ENCODE measurements at regions not wholly inside any gene's neighbourhood (a gene's known extent, or its start where the extent isn't known, plus 50 kb on each side); places are given as distances from the start of the nearest gene placed in this dataset.

DNA sequence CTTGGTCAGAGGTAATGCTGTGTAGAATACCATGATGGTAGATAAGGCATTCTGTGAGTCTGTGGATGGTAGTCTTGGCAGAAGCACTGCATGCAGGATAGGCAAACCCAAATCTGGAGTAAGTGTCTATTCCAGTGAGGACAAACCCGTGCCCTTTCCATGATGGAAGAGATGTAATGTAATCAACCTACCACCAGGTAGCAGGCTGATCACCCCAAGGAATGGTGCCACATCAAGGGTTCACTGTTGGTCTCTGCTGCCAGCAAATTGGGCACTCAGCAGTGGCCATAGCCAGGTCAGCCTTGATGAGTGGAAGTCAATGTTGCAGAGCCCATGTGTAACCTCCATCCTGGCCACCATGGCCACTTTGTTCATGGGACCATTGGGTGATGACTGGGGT, 155.0 kb downstream of the RAP2A start:
- intact Hi-C loops (cut with DNase I) = no loop called here
- Histone ChIP-seq H3K27ac (ENCODE audit: low read depth in 2 of 2, low read length in 2 of 2) (no peak overlapping the region), H3K9me3 (ENCODE audit: control insufficient read depth in 2 of 3, insufficient read depth in 1 of 3, low read length in 3 of 3) (no peaks in the 10 kb centered on the region), H3K9ac (ENCODE audit: low read length in 3 of 3) (no peak overlapping the region), H3K27me3 (ENCODE audit: control insufficient read depth, insufficient read depth, low read length) (no peaks in the 10 kb centered on the region), H3K4me3 (ENCODE audit: low read length in 3 of 3) (no peak overlapping the region), H3K4me1 (ENCODE audit: control insufficient read depth in 2 of 3, insufficient read depth in 2 of 3, low read depth in 1 of 3, low read length in 3 of 3) (peaks cover 0 to 11% (median 0%) of the 10 kb centered on the region in 3 donors), H3K36me3 (ENCODE audit: control insufficient read depth in 2 of 3, insufficient read depth in 3 of 3, low read length in 3 of 3) (no peaks in the 10 kb centered on the region)
- TF ChIP-seq, protein P1, sequence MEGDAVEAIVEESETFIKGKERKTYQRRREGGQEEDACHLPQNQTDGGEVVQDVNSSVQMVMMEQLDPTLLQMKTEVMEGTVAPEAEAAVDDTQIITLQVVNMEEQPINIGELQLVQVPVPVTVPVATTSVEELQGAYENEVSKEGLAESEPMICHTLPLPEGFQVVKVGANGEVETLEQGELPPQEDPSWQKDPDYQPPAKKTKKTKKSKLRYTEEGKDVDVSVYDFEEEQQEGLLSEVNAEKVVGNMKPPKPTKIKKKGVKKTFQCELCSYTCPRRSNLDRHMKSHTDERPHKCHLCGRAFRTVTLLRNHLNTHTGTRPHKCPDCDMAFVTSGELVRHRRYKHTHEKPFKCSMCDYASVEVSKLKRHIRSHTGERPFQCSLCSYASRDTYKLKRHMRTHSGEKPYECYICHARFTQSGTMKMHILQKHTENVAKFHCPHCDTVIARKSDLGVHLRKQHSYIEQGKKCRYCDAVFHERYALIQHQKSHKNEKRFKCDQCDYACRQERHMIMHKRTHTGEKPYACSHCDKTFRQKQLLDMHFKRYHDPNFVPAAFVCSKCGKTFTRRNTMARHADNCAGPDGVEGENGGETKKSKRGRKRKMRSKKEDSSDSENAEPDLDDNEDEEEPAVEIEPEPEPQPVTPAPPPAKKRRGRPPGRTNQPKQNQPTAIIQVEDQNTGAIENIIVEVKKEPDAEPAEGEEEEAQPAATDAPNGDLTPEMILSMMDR (IDR thresholded peaks at IDR 0.05; ENCODE audit: borderline replicate concordance, extremely low read depth, insufficient read depth) = no peak
- no peak for FAIRE-seq
- no peak for DNase-seq

DNA sequence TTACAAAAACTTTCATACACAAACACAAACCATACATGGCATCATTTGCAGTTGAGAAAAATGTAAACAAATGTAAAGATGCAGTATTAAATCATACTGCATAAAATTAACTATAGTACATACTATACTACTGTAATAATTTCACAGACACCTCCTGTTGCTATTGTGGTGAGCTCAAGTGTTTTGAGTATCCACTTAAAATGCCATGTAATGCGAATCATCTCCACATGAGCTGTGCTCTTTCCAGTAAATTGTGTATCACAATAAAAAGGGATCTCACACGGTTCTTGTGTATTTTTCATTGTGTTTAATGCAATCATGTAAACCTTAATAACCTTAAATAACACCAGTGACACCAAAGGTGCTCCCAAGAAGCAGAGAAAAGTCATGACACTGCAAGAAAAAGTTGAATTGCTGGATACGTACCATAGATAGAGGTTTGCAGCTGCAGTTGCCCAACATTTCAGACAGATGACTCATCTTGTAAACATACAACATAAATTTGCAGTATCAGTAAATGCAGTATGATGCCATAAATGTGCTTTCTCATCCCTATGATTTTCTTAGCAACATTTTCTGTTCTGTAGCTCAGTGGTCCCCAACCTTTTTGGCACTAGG, 166.6 kb downstream of the RAP2A start:
- Histone ChIP-seq H3K4me1 (ENCODE audit: control insufficient read depth in 2 of 3, insufficient read depth in 2 of 3, low read depth in 1 of 3, low read length in 3 of 3) (no peaks in the 10 kb centered on the region), H3K27me3 (ENCODE audit: control insufficient read depth, insufficient read depth, low read length) (no peaks in the 10 kb centered on the region), H3K9me3 (ENCODE audit: control insufficient read depth in 2 of 3, insufficient read depth in 1 of 3, low read length in 3 of 3) (no peaks in the 10 kb centered on the region), H3K9ac (ENCODE audit: low read length in 3 of 3) (no peak overlapping the region), H3K36me3 (ENCODE audit: control insufficient read depth in 2 of 3, insufficient read depth in 3 of 3, low read length in 3 of 3) (no peaks in the 10 kb centered on the region), H3K4me3 (ENCODE audit: low read length in 3 of 3) (no peak overlapping the region), H3K27ac (ENCODE audit: low read depth in 2 of 2, low read length in 2 of 2) (no peak overlapping the region)
- no peak for FAIRE-seq
- intact Hi-C loops (cut with DNase I) = no loop called here
- DNase-seq = no peak
- TF ChIP-seq, protein P1 (IDR thresholded peaks at IDR 0.05; ENCODE audit: borderline replicate concordance, extremely low read depth, insufficient read depth) = no peak

DNA sequence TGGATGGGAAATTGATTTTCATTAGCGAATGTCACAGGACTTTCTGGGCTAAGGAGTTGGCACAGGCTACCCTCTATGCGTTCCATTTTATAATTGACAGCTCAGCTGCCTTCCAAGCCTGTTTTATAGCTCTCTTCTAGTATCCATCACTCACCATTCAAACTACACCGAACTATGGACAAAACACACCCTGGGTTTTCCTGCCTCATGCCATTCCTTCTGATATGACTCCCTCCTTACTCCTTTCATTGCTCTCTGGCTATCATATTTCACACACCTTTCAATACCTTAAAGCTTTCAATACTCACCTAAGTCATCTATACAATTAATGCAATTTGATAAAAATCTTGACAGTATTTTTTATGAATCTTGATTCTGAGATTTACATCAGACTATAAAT, 181.3 kb downstream of the RAP2A start:
- TF ChIP-seq, protein P1 (IDR thresholded peaks at IDR 0.05; ENCODE audit: borderline replicate concordance, extremely low read depth, insufficient read depth) = no peak
- Histone ChIP-seq H3K36me3 (ENCODE audit: control insufficient read depth in 2 of 3, insufficient read depth in 3 of 3, low read length in 3 of 3) (no peaks in the 10 kb centered on the region), H3K27ac (ENCODE audit: low read depth in 2 of 2, low read length in 2 of 2) (no peak overlapping the region), H3K4me3 (ENCODE audit: low read length in 3 of 3) (no peak overlapping the region), H3K9ac (ENCODE audit: low read length in 3 of 3) (no peak overlapping the region), H3K9me3 (ENCODE audit: control insufficient read depth in 2 of 3, insufficient read depth in 1 of 3, low read length in 3 of 3) (no peaks in the 10 kb centered on the region), H3K27me3 (ENCODE audit: control insufficient read depth, insufficient read depth, low read length) (no peaks in the 10 kb centered on the region), H3K4me1 (ENCODE audit: control insufficient read depth in 2 of 3, insufficient read depth in 2 of 3, low read depth in 1 of 3, low read length in 3 of 3) (no peaks in the 10 kb centered on the region)
- DNase-seq = no peak
- intact Hi-C loops (cut with DNase I) = no loop called here
- FAIRE-seq = no peak

DNA sequence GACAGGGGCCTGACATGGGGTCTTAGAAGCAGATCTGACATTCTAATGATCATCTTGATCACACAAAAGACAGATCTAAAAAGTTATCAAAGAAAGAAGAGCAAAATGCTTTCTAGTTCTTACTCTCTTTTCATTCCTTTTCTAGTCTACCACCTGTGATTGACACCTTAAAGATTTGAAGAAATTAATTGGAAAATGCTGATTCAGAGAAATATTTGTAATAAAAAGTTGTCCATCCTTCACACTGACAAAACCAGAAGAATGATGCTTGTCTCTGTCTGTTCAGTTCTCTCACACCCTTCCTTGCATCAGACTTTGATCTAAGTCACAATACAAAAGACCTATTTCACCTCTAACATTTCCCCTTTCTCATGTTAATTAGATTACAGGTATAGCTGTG, 182.4 kb downstream of the RAP2A start:
- DNase-seq = no peak
- Histone ChIP-seq H3K4me1 (ENCODE audit: control insufficient read depth in 2 of 3, insufficient read depth in 2 of 3, low read depth in 1 of 3, low read length in 3 of 3) (no peaks in the 10 kb centered on the region), H3K27me3 (ENCODE audit: control insufficient read depth, insufficient read depth, low read length) (no peaks in the 10 kb centered on the region), H3K27ac (ENCODE audit: low read depth in 2 of 2, low read length in 2 of 2) (no peak overlapping the region), H3K9ac (ENCODE audit: low read length in 3 of 3) (no peak overlapping the region), H3K9me3 (ENCODE audit: control insufficient read depth in 2 of 3, insufficient read depth in 1 of 3, low read length in 3 of 3) (no peaks in the 10 kb centered on the region), H3K4me3 (ENCODE audit: low read length in 3 of 3) (no peak overlapping the region), H3K36me3 (ENCODE audit: control insufficient read depth in 2 of 3, insufficient read depth in 3 of 3, low read length in 3 of 3) (no peaks in the 10 kb centered on the region)
- TF ChIP-seq, protein P1 (IDR thresholded peaks at IDR 0.05; ENCODE audit: borderline replicate concordance, extremely low read depth, insufficient read depth) = no peak
- FAIRE-seq = no peak
- intact Hi-C loops (cut with DNase I) = no loop called here

All from kidney (tissue), 13 donors.